ENCODE measurements at regions not wholly inside any gene's neighbourhood (a gene's known extent, or its start where the extent isn't known, plus 50 kb on each side); places are given as distances from the start of the nearest gene placed in this dataset.

GRCh38 chr14:101480747-101481530 lies 80.4 kb upstream of the DIO3 start:
- in situ Hi-C loops (cut with HindIII; ENCODE audit: low sequenced_read_pairs): no loop called here

GRCh38 chr14:101481557-101481956 lies 79.7 kb upstream of the DIO3 start:
- in situ Hi-C loops (cut with HindIII; ENCODE audit: low sequenced_read_pairs): no loop called here

- in situ Hi-C loops (cut with HindIII; ENCODE audit: low sequenced_read_pairs): no loop called here
Observed at GRCh38 chr14:101482066-101482465, 79.2 kb upstream of the DIO3 start.

GRCh38 chr14:101483829-101484228 lies 77.5 kb upstream of the DIO3 start:
- in situ Hi-C loops (cut with HindIII; ENCODE audit: low sequenced_read_pairs): no loop called here

- in situ Hi-C loops (cut with HindIII; ENCODE audit: low sequenced_read_pairs): no loop called here
Observed at GRCh38 chr14:101489092-101489760, 72.1 kb upstream of the DIO3 start.

GRCh38 chr14:101490771-101491170 lies 70.5 kb upstream of the DIO3 start:
- in situ Hi-C loops (cut with HindIII; ENCODE audit: low sequenced_read_pairs): no loop called here

- in situ Hi-C loops (cut with HindIII; ENCODE audit: low sequenced_read_pairs): no loop called here
Observed at GRCh38 chr14:101491841-101492240, 69.5 kb upstream of the DIO3 start.

GRCh38 chr14:101492716-101493115 lies 68.6 kb upstream of the DIO3 start:
- in situ Hi-C loops (cut with HindIII; ENCODE audit: low sequenced_read_pairs): no loop called here

GRCh38 chr14:101494826-101495225 lies 66.5 kb upstream of the DIO3 start:
- in situ Hi-C loops (cut with HindIII; ENCODE audit: low sequenced_read_pairs): no loop called here

- in situ Hi-C loops (cut with HindIII; ENCODE audit: low sequenced_read_pairs): no loop called here
Observed at GRCh38 chr14:101495284-101495683, 66.0 kb upstream of the DIO3 start.

- in situ Hi-C loops (cut with HindIII; ENCODE audit: low sequenced_read_pairs): no loop called here
Observed at GRCh38 chr14:101495827-101496775, 65.2 kb upstream of the DIO3 start.

- in situ Hi-C loops (cut with HindIII; ENCODE audit: low sequenced_read_pairs): no loop called here
Observed at GRCh38 chr14:101496776-101497683, 64.3 kb upstream of the DIO3 start.

- in situ Hi-C loops (cut with HindIII; ENCODE audit: low sequenced_read_pairs): no loop called here
Observed at GRCh38 chr14:101497684-101498525, 63.4 kb upstream of the DIO3 start.

GRCh38 chr14:101498526-101498860 lies 62.8 kb upstream of the DIO3 start:
- in situ Hi-C loops (cut with HindIII; ENCODE audit: low sequenced_read_pairs): no loop called here

GRCh38 chr14:101499080-101499479 lies 62.2 kb upstream of the DIO3 start:
- in situ Hi-C loops (cut with HindIII; ENCODE audit: low sequenced_read_pairs): no loop called here

- in situ Hi-C loops (cut with HindIII; ENCODE audit: low sequenced_read_pairs): no loop called here
Observed at GRCh38 chr14:101499513-101499912, 61.8 kb upstream of the DIO3 start.

GRCh38 chr14:101500061-101500460 lies 61.2 kb upstream of the DIO3 start:
- in situ Hi-C loops (cut with HindIII; ENCODE audit: low sequenced_read_pairs): loop anchor here (10.0 kb wide), 1 partner anchor 145 kb away; no protein-coding TSS in a partner anchor

- in situ Hi-C loops (cut with HindIII; ENCODE audit: low sequenced_read_pairs): loop anchor here (10.0 kb wide), 1 partner anchor 144 kb away; no protein-coding TSS in a partner anchor
Observed at GRCh38 chr14:101500681-101501080, 60.6 kb upstream of the DIO3 start.

- in situ Hi-C loops (cut with HindIII; ENCODE audit: low sequenced_read_pairs): loop anchor here (10.0 kb wide), 1 partner anchor 143 kb away; no protein-coding TSS in a partner anchor
Observed at GRCh38 chr14:101501341-101501740, 60.0 kb upstream of the DIO3 start.

Measured in DLD1 (cell line).